T-helper 1 cell treated with Interleukin-12 subunit alpha and Interleukin-12 subunit beta and Interleukin-4 antibody, amounts not matched to agents 30 ng/mL and 1 ng/mL, for 36 hours (primary cell): ENCODE measurements at regions not wholly inside any gene's neighbourhood (a gene's known extent, or its start where the extent isn't known, plus 50 kb on each side); places are given as distances from the start of the nearest gene placed in this dataset.
"Not testable (repeated sequence)": the region's sequence is repeated elsewhere in the genome, so short reads cannot be mapped to it uniquely, and the experiment has no call there.

Source experiments
- intact Hi-C: fragments of 100-400 bp; cut with micrococcal nuclease; formaldehyde crosslinking; loops from one replicate; pipeline ENCODE4 v1.15.1; 2024

GRCh38 chr2:142827170-142827569, 50.3 kb upstream of the KYNU start:
- intact Hi-C loops = no loop called here

GRCh38 chr2:142825861-142826260, 51.6 kb upstream of the KYNU start:
- intact Hi-C loops = no loop called here

- intact Hi-C loops = no loop called here
Observed at GRCh38 chr2:142824756-142825155, 52.7 kb upstream of the KYNU start.

GRCh38 chr2:142822190-142822589, 55.3 kb upstream of the KYNU start:
- intact Hi-C loops = no loop called here

- intact Hi-C loops = no loop called here
Observed at GRCh38 chr2:142819411-142819810, 58.1 kb upstream of the KYNU start.

GRCh38 chr2:142815375-142815774, 62.1 kb upstream of the KYNU start:
- intact Hi-C loops = no loop called here

GRCh38 chr2:142813830-142814829, 63.3 kb upstream of the KYNU start:
- intact Hi-C loops = no loop called here

- intact Hi-C loops = not testable (repeated sequence)
Observed at GRCh38 chr2:142811644-142812043, 65.8 kb upstream of the KYNU start.

GRCh38 chr2:142805244-142805643, 72.2 kb upstream of the KYNU start:
- intact Hi-C loops = no loop called here

- intact Hi-C loops = no loop called here
Observed at GRCh38 chr2:142803158-142803557, 74.3 kb upstream of the KYNU start.

- intact Hi-C loops = no loop called here
Observed at GRCh38 chr2:142796588-142796987, 80.9 kb upstream of the KYNU start.

GRCh38 chr2:142796161-142796560, 81.3 kb upstream of the KYNU start:
- intact Hi-C loops = no loop called here

GRCh38 chr2:142794850-142795249, 82.6 kb upstream of the KYNU start:
- intact Hi-C loops = no loop called here

GRCh38 chr2:142792328-142792727, 85.1 kb upstream of the KYNU start:
- intact Hi-C loops = not testable (repeated sequence)

GRCh38 chr2:142791335-142791734, 86.1 kb upstream of the KYNU start:
- intact Hi-C loops = no loop called here

- intact Hi-C loops = no loop called here
Observed at GRCh38 chr2:142786918-142787702, 90.4 kb upstream of the KYNU start.

- intact Hi-C loops = no loop called here
Observed at GRCh38 chr2:142782942-142783443, 94.5 kb upstream of the KYNU start.

- intact Hi-C loops = no loop called here
Observed at GRCh38 chr2:142781146-142781545, 96.3 kb upstream of the KYNU start.

GRCh38 chr2:142778289-142778688, 99.2 kb upstream of the KYNU start:
- intact Hi-C loops = no loop called here

GRCh38 chr2:142777742-142778141, 99.7 kb upstream of the KYNU start:
- intact Hi-C loops = no loop called here

- intact Hi-C loops = no loop called here
Observed at GRCh38 chr2:142769761-142770160, 107.7 kb upstream of the KYNU start.

GRCh38 chr2:142767847-142768246, 109.6 kb upstream of the KYNU start:
- intact Hi-C loops = no loop called here
